ENCODE measurements at regions not wholly inside any gene's neighbourhood (a gene's known extent, or its start where the extent isn't known, plus 50 kb on each side); places are given as distances from the start of the nearest gene placed in this dataset.

DNA sequence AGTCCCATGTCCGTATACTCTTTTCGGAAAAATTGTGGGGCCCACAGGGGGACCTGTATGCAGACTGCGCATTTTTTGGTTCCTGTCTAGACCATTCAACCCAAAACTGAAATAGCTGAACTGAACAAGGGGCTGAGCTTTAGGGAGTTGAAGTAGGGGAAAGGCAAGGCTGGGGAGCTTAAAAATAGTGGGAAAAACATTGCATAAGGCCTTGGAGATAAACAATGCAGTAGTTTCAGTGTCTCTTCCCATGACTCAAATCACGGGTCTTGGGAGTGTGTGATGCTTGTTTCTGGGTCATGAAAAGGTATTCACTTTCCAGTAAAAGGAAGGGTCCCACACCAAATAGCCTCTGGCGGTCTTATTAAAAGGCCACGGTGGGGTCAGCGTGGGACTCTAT is 402.8 kb upstream of the SALL1 start:
- 71% methylated on average over 7 of the region's 7 CpGs for WGBS (ENCODE audit: low lambda C conversion rate)
- in situ Hi-C loops (cut with HindIII; ENCODE audit: extremely low pct_ligation_motif_present, low pct_unique_long_range_greater_than_20kb), result no loop called here
- Histone ChIP-seq H3K27me3 (ENCODE audit: control insufficient read depth in 1 of 2, insufficient read depth in 2 of 2, low read length in 2 of 2) (peaks cover 0 to 3% of the 10 kb centered on the region in 2 experiments; a peak in 1 of 5 replicates), H3K36me3 (replicated peaks in 1 of 2; ENCODE audit: control insufficient read depth in 1 of 2, insufficient read depth in 2 of 2, low read length in 2 of 2) (no peaks in the 10 kb centered on the region), H3K4me1 (ENCODE audit: insufficient read depth, low read length) (no peaks in the 10 kb centered on the region), H3K4me3 (replicated peaks in 1 of 3; ENCODE audit: insufficient read depth in 1 of 3, low read depth in 2 of 3, low read length in 3 of 3) (no peak overlapping the region), H3K79me2 (ENCODE audit: insufficient read depth, low read length) (no peaks in the 10 kb centered on the region), H4K20me1 (ENCODE audit: insufficient read depth, low read length) (no peaks in the 10 kb centered on the region), H3K27ac (ENCODE audit: extremely low read length, insufficient read depth, low read length) (no peak overlapping the region), H3K9ac (ENCODE audit: insufficient read depth, low read depth, low read length) (no peak overlapping the region), H2AFZ (ENCODE audit: low read length) (no peak overlapping the region), H3K4me2 (ENCODE audit: low read depth, low read length) (no peak overlapping the region), H3K9me3 (ENCODE audit: low read length) (no peaks in the 10 kb centered on the region)
- CTCF ChIA-PET (ENCODE audit: low intra/inter-chr PET ratio, low total read pairs), result no interaction called here
- DNase-seq (ENCODE audit: low spot score) (no peak), ATAC-seq (no peak), FAIRE-seq (no peak)
- BruUV-seq (replicated peaks), result no TSS peak
- TF ChIP-seq SIN3B (IDR thresholded peaks at IDR 0.05; ENCODE audit: low read length) (no peak), SMAD3 (CRISPR knock-in tag; IDR thresholded peaks at IDR 0.05) (no peak), ZNF33B (CRISPR knock-in tag; IDR thresholded peaks at IDR 0.05) (no peak), HOXA9 (CRISPR knock-in tag; IDR thresholded peaks at IDR 0.05; ENCODE audit: borderline replicate concordance) (no peak), MLLT10 (CRISPR knock-in tag; IDR thresholded peaks at IDR 0.05) (no peak), ZNF446 (CRISPR knock-in tag; IDR thresholded peaks at IDR 0.05) (no peak), CREB1 (IDR thresholded peaks at IDR 0.05) (no peak), CREB1 (CRISPR knock-in tag; IDR thresholded peaks at IDR 0.05) (no peak)
- TF ChIP-seq, protein P1, sequence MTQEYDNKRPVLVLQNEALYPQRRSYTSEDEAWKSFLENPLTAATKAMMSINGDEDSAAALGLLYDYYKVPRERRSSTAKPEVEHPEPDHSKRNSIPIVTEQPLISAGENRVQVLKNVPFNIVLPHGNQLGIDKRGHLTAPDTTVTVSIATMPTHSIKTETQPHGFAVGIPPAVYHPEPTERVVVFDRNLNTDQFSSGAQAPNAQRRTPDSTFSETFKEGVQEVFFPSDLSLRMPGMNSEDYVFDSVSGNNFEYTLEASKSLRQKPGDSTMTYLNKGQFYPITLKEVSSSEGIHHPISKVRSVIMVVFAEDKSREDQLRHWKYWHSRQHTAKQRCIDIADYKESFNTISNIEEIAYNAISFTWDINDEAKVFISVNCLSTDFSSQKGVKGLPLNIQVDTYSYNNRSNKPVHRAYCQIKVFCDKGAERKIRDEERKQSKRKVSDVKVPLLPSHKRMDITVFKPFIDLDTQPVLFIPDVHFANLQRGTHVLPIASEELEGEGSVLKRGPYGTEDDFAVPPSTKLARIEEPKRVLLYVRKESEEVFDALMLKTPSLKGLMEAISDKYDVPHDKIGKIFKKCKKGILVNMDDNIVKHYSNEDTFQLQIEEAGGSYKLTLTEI (CRISPR knock-in tag; conservative IDR thresholded peaks at IDR 0.05), result no peak
- POLR2A ChIA-PET, result no interaction called here
- intact Hi-C loops (cut with micrococcal nuclease; ENCODE audit: unreplicated experiment), result no loop called here

DNA sequence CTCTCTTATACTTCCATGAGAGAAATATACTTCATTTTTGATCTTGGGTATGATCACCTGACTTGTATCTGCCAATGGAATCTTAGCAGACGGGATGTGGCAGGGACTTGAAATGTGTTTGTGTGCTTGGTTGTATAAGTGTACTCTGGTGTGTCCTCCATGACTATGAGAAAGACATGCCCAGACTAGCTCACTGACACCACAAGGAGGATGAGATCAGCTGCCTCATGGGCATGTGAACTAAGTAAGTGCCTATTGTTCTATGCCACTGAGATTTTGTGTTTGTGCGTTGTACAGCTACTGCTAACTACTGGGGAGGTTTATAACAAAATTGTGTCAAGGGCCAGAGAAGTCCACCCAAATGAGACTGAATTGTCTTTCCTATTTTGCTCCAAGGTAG is 402.2 kb upstream of the SALL1 start:
- POLR2A ChIA-PET, result no interaction called here
- no peak overlapping the region for H3K4me2 ChIP-seq (ENCODE audit: low read depth, low read length)
- TF ChIP-seq, protein P2, sequence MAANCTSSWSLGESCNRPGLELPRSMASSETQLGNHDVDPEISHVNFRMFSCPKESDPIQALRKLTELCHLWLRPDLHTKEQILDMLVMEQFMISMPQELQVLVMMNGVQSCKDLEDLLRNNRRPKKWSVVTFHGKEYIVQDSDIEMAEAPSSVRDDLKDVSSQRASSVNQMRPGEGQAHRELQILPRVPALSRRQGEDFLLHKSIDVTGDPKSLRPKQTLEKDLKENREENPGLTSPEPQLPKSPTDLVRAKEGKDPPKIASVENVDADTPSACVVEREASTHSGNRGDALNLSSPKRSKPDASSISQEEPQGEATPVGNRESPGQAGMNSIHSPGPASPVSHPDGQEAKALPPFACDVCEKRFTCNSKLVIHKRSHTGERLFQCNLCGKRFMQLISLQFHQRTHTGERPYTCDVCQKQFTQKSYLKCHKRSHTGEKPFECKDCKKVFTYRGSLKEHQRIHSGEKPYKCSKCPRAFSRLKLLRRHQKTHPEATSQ (CRISPR knock-in tag; IDR thresholded peaks at IDR 0.05; ENCODE audit: borderline replicate concordance), result no peak
- TF ChIP-seq HNRNPUL1 (IDR thresholded peaks at IDR 0.05; ENCODE audit: low read depth, low read length), result no peak
- no peak for TF ChIP-seq ZNF616 (CRISPR knock-in tag; IDR thresholded peaks at IDR 0.05; ENCODE audit: low read depth)
- TF ChIP-seq NFKBIZ (CRISPR knock-in tag; IDR thresholded peaks at IDR 0.05), result no peak
- TF ChIP-seq CC2D1A (CRISPR knock-in tag; IDR thresholded peaks at IDR 0.05), result no peak
- no peak for TF ChIP-seq ZNF333 (CRISPR knock-in tag; IDR thresholded peaks at IDR 0.05; ENCODE audit: borderline replicate concordance)
- TF ChIP-seq CBX1 (IDR thresholded peaks at IDR 0.05; ENCODE audit: low read depth), result no peak
- TF ChIP-seq ZSCAN25 (CRISPR knock-in tag; IDR thresholded peaks at IDR 0.05), result no peak
- TF ChIP-seq ZNF205 (CRISPR knock-in tag; IDR thresholded peaks at IDR 0.05), result no peak
- TF ChIP-seq KDM1A (CRISPR knock-in tag; IDR thresholded peaks at IDR 0.05), result no peak
- TF ChIP-seq, protein P3, sequence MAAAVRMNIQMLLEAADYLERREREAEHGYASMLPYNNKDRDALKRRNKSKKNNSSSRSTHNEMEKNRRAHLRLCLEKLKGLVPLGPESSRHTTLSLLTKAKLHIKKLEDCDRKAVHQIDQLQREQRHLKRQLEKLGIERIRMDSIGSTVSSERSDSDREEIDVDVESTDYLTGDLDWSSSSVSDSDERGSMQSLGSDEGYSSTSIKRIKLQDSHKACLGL (CRISPR knock-in tag; IDR thresholded peaks at IDR 0.05), result no peak

More for the DNA sequence above, 402.2 kb upstream of the SALL1 start:
- Histone ChIP-seq H3K4me1 (ENCODE audit: insufficient read depth, low read length) (no peaks in the 10 kb centered on the region), H3K27me3 (ENCODE audit: control insufficient read depth in 1 of 2, insufficient read depth in 2 of 2, low read length in 2 of 2) (peaks cover 0 to 3% of the 10 kb centered on the region in 2 experiments; a peak in 1 of 5 replicates), H3K27ac (ENCODE audit: extremely low read length, insufficient read depth, low read length) (no peak overlapping the region), H2AFZ (ENCODE audit: low read length) (no peak overlapping the region), H3K36me3 (replicated peaks in 1 of 2; ENCODE audit: control insufficient read depth in 1 of 2, insufficient read depth in 2 of 2, low read length in 2 of 2) (no peaks in the 10 kb centered on the region), H3K79me2 (ENCODE audit: insufficient read depth, low read length) (no peaks in the 10 kb centered on the region), H3K9me3 (ENCODE audit: low read length) (no peaks in the 10 kb centered on the region), H3K9ac (ENCODE audit: insufficient read depth, low read depth, low read length) (no peak overlapping the region), H4K20me1 (ENCODE audit: insufficient read depth, low read length) (no peaks in the 10 kb centered on the region), H3K4me3 (replicated peaks in 1 of 3; ENCODE audit: insufficient read depth in 1 of 3, low read depth in 2 of 3, low read length in 3 of 3) (no peak overlapping the region)
- BruUV-seq (replicated peaks), result no TSS peak
- CTCF ChIA-PET (ENCODE audit: low intra/inter-chr PET ratio, low total read pairs), result no interaction called here
- 42% methylated on average over 2 of the region's 2 CpGs for WGBS (ENCODE audit: low lambda C conversion rate)
- FAIRE-seq, result no peak
- no peak for ATAC-seq
- in situ Hi-C loops (cut with HindIII; ENCODE audit: extremely low pct_ligation_motif_present, low pct_unique_long_range_greater_than_20kb), result no loop called here
- intact Hi-C loops (cut with micrococcal nuclease; ENCODE audit: unreplicated experiment), result no loop called here
- no peak for DNase-seq (ENCODE audit: low spot score)
